GM19023 (cell line): ENCODE measurements at regions not wholly inside any gene's neighbourhood (a gene's known extent, or its start where the extent isn't known, plus 50 kb on each side); places are given as distances from the start of the nearest gene placed in this dataset.
"Not testable (repeated sequence)": the region's sequence is repeated elsewhere in the genome, so short reads cannot be mapped to it uniquely, and the experiment has no call there.

Experiments used
- ATAC-seq: cut with Tn5 transposase; IDR thresholded peaks from one replicate; pipeline ENCODE4 v1.9.1; 2021; ENCODE audit warnings: mild to moderate bottlenecking, moderate library complexity; ENCODE audit not compliant: unreplicated experiment

GRCh38 chr6:81909981-81910900, 157.8 kb upstream of the TENT5A start:
- ATAC-seq, result no peak

- no peak for ATAC-seq
Measured at GRCh38 chr6:81909162-81909561, 156.7 kb upstream of the TENT5A start.

GRCh38 chr6:81906709-81907204, 154.3 kb upstream of the TENT5A start:
- peak; percentile 73 for ATAC-seq

GRCh38 chr6:81906041-81906440, 153.6 kb upstream of the TENT5A start:
- no peak for ATAC-seq

GRCh38 chr6:81901551-81901966, 149.1 kb upstream of the TENT5A start:
- no peak for ATAC-seq

GRCh38 chr6:81900616-81901015, 148.1 kb upstream of the TENT5A start:
- ATAC-seq, result peak; percentile 88

- no peak for ATAC-seq
Measured at GRCh38 chr6:81897793-81898192, 145.3 kb upstream of the TENT5A start.

- no peak for ATAC-seq
Measured at GRCh38 chr6:81896525-81897503, 144.3 kb upstream of the TENT5A start.

- ATAC-seq, result no peak
Measured at GRCh38 chr6:81895511-81896185, 143.2 kb upstream of the TENT5A start.

- ATAC-seq, result no peak
Measured at GRCh38 chr6:81894788-81895271, 142.3 kb upstream of the TENT5A start.

GRCh38 chr6:81894306-81894705, 141.8 kb upstream of the TENT5A start:
- ATAC-seq, result no peak

- no peak for ATAC-seq
Measured at GRCh38 chr6:81892891-81893290, 140.4 kb upstream of the TENT5A start.

GRCh38 chr6:81891874-81892273, 139.4 kb upstream of the TENT5A start:
- no peak for ATAC-seq

- no peak for ATAC-seq
Measured at GRCh38 chr6:81890846-81891245, 138.4 kb upstream of the TENT5A start.

GRCh38 chr6:81889377-81890053, 137.0 kb upstream of the TENT5A start:
- ATAC-seq, result no peak

- not testable (repeated sequence) for ATAC-seq
Measured at GRCh38 chr6:81886909-81887308, 134.4 kb upstream of the TENT5A start.

- no peak for ATAC-seq
Measured at GRCh38 chr6:81886157-81886556, 133.7 kb upstream of the TENT5A start.

GRCh38 chr6:81881660-81882059, 129.2 kb upstream of the TENT5A start:
- ATAC-seq, result no peak

GRCh38 chr6:81878479-81878878, 126.0 kb upstream of the TENT5A start:
- ATAC-seq, result no peak

GRCh38 chr6:81876971-81877370, 124.5 kb upstream of the TENT5A start:
- ATAC-seq, result no peak
